ENCODE measurements at regions not wholly inside any gene's neighbourhood (a gene's known extent, or its start where the extent isn't known, plus 50 kb on each side); places are given as distances from the start of the nearest gene placed in this dataset.
A peak's percentile ranks its signal among the peaks of the same experiment; 100 is the strongest.

- CTCF ChIA-PET, result interaction anchor here (1.2 kb wide), 1 partner anchor 19 kb away, joined by 3 read pairs; no protein-coding TSS in a partner anchor
- intact Hi-C loops (cut with micrococcal nuclease), result loop anchor here (10.0 kb wide), 1 partner anchor 169 kb away; the partner anchor contains the start of gene KLF7
Measured at GRCh38 chr2:207333599-207334300, 168.0 kb upstream of the KLF7 start.

More at GRCh38 chr2:207333599-207334300, 168.0 kb upstream of the KLF7 start:
- H3K4me3 ChIP-seq (ENCODE audit: control extremely low read depth in 1 of 5, extremely low read depth in 1 of 5, insufficient read depth in 1 of 5, low read depth in 2 of 5, low read length in 4 of 5), result peak overlapping the region in 1 of 5 experiments; percentile 45
- peaks cover 0 to 1% (median 0%) of the 10 kb centered on the region in 3 donors for H3K9me3 ChIP-seq (ENCODE audit: control extremely low read depth in 1 of 3, control insufficient read depth in 2 of 3, insufficient read depth in 1 of 3, low read length in 2 of 3)
- Mint-ChIP-seq H3K27me3 (no peaks in the 10 kb centered on the region), H3K9me3 (ENCODE audit: insufficient read depth) (no peaks in the 10 kb centered on the region), H3K4me3 (peak overlapping the region; percentile 80), H3K4me1 (peaks cover 53% of the 10 kb centered on the region), H3K27ac (peak overlapping the region; percentile 38)
- H3K27me3 ChIP-seq (replicated peaks in 1 of 4; ENCODE audit: control extremely low read depth in 1 of 4, control insufficient read depth in 3 of 4, insufficient read depth in 4 of 4, low read length in 3 of 4), result no peaks in the 10 kb centered on the region
- H3K4me2 ChIP-seq (replicated peaks; ENCODE audit: low read depth, low read length, poor library complexity, severe bottlenecking), result peak overlapping the region; percentile 44
- no peak for ATAC-seq (ENCODE audit: low read depth)
- H3K9ac ChIP-seq (ENCODE audit: low read length), result no peak overlapping the region
- no peak for DNase-seq
- no peak overlapping the region for H3K27ac ChIP-seq (ENCODE audit: low read length in 2 of 2)
- H3K79me2 ChIP-seq (ENCODE audit: control insufficient read depth, insufficient read depth, low read length), result no peaks in the 10 kb centered on the region
- TF ChIP-seq CTCF (IDR thresholded peaks at IDR 0.05), result no peak
- no peak for TF ChIP-seq EZH2 (IDR thresholded peaks at IDR 0.05; ENCODE audit: borderline replicate concordance, insufficient read depth, low read depth, low read length, poor library complexity, severe bottlenecking)
- no peaks in the 10 kb centered on the region for H3K36me3 ChIP-seq (replicated peaks in 1 of 2; ENCODE audit: control extremely low read depth in 1 of 2, control insufficient read depth in 1 of 2, extremely low read depth in 1 of 2, insufficient read depth in 2 of 2, low read length in 1 of 2)
- H4K20me1 ChIP-seq (ENCODE audit: control insufficient read depth, insufficient read depth, low read length, poor library complexity, severe bottlenecking), result no peaks in the 10 kb centered on the region
- peaks cover 13 to 23% of the 10 kb centered on the region in 2 donors for H3K4me1 ChIP-seq (ENCODE audit: control insufficient read depth in 2 of 2, insufficient read depth in 2 of 2, low read length in 2 of 2)
- H2AFZ ChIP-seq (ENCODE audit: insufficient read depth, low read depth, low read length, poor library complexity, severe bottlenecking), result no peak overlapping the region
- WGBS (ENCODE audit: insufficient coverage), result 95% methylated on average over 3 of the region's 5 CpGs
- POLR2A ChIA-PET, result no interaction called here

Measured in B cell (primary cell).